ENCODE measurements at regions not wholly inside any gene's neighbourhood (a gene's known extent, or its start where the extent isn't known, plus 50 kb on each side); places are given as distances from the start of the nearest gene placed in this dataset.
"Not testable (repeated sequence)": the region's sequence is repeated elsewhere in the genome, so short reads cannot be mapped to it uniquely, and the experiment has no call there.

DNA sequence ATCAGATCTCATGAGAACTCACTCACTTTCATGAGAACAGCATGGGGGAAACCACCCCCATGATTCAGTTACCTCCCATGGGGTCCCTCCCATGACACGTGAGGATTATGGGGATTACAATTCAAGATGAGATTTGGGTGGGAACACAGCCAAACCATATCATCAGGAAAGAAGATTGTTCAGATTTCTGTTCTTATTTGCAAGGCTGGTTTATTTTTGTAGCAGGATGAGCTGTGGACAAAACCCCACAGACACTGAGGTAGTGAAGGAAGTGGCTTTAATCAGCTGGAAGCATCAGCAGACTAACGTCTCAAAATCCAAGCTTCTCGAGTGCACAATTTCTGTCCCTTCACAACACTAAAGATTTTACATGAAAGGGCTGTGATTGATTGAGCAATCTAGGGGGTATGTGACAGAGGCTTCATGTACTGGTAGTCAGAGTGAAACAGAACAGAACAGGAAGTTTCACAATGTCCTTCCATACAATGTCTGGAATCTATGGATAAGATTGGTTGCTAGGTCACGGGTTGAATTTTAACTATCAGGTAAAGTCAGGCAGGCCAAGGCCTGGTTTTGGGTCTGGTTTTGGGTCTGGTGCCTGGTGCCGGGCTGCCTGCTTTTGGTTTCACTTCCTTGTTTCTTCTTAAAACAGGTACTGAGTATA is 91.3 kb upstream of the ZNF366 start:
- Histone ChIP-seq H3K9me3 (ENCODE audit: control insufficient read depth in 2 of 2, low read length in 2 of 2) (peaks cover 0 to 5% of the 10 kb centered on the region in 2 donors), H3K9ac (ENCODE audit: low read length in 2 of 2) (no peak overlapping the region), H3K4me3 (ENCODE audit: low read length in 2 of 2) (no peak overlapping the region), H3K27ac (ENCODE audit: low read length) (no peak overlapping the region), H3K4me1 (ENCODE audit: control insufficient read depth, insufficient read depth, low read length) (peaks cover 5% of the 10 kb centered on the region), H3K27me3 (ENCODE audit: control insufficient read depth in 1 of 2, insufficient read depth in 2 of 2, low read length in 2 of 2) (no peaks in the 10 kb centered on the region), H3K36me3 (ENCODE audit: control insufficient read depth in 2 of 2, insufficient read depth in 2 of 2, low read length in 2 of 2) (no peaks in the 10 kb centered on the region)

DNA sequence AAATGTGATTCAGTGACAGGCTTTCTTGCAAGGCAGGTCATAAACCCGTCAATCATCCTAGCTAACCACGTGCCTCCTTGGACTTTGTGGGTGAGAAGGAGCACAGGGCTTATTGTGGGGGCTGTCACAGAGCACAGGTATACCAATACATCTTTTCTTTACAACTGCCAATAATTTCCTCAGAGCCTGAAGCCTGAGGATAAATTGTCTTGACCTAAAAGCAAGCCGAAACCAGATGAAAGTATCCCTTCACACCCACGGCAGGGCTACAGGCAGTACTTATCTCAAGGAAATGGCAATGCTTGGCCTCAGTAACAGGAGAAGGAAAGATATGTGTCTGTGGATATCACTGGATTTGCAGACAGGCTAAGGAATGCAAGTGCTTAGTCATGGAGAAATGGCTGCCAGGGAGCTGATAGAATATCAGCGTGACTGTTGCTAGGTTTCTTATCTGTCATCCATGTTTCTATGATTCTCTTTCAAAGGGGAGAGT is 90.3 kb upstream of the ZNF366 start:
- Histone ChIP-seq H3K4me1 (ENCODE audit: control insufficient read depth, insufficient read depth, low read length) (peaks cover 5% of the 10 kb centered on the region), H3K9ac (ENCODE audit: low read length in 2 of 2) (no peak overlapping the region), H3K27me3 (ENCODE audit: control insufficient read depth in 1 of 2, insufficient read depth in 2 of 2, low read length in 2 of 2) (no peaks in the 10 kb centered on the region), H3K9me3 (ENCODE audit: control insufficient read depth in 2 of 2, low read length in 2 of 2) (peaks cover 0 to 5% of the 10 kb centered on the region in 2 donors), H3K27ac (ENCODE audit: low read length) (no peak overlapping the region), H3K36me3 (ENCODE audit: control insufficient read depth in 2 of 2, insufficient read depth in 2 of 2, low read length in 2 of 2) (no peaks in the 10 kb centered on the region), H3K4me3 (ENCODE audit: low read length in 2 of 2) (no peak overlapping the region)

DNA sequence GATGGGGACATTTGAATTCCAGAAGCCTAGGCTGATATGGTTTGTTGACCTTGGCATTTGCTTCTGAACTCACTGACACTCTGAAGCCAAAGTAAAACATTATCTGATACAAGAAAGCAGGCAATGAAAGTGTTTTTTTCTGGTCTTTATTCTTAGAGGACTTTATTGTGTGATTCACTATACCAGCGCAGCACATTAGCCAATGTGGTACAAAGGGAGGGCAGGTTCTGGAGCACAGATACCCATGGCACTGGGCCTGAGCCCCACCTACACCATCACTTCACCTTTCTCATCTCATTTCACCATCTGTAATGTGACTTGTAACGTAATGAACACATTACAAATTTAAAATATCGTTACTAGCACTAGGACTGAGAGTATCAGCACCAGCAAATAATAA is 89.7 kb upstream of the ZNF366 start:
- Histone ChIP-seq H3K4me3 (ENCODE audit: low read length in 2 of 2) (no peak overlapping the region), H3K4me1 (ENCODE audit: control insufficient read depth, insufficient read depth, low read length) (peaks cover 5% of the 10 kb centered on the region), H3K27ac (ENCODE audit: low read length) (no peak overlapping the region)

DNA sequence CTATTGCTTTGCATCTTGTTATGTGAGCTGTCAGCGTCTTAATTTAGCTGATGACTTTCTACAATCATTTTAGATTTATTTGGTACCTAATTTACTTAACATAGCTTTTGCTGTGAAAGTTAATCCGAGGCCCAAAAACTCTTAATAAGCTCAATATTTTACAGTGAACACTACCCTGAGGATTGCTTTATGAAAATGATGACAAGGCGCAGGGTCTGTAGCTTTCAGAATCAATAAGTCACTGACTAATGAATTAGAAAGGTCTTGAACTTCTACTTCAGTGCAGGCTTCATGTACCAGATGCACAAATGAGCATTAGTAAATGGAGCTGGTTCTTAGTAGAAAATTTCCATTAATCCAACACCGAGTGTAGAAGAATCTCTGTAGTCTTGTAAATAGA is 81.4 kb upstream of the ZNF366 start:
- no peak overlapping the region for H3K9ac ChIP-seq (ENCODE audit: low read length in 2 of 2)
- no peaks in the 10 kb centered on the region for H3K27me3 ChIP-seq (ENCODE audit: control insufficient read depth in 1 of 2, insufficient read depth in 2 of 2, low read length in 2 of 2)
- H3K36me3 ChIP-seq (ENCODE audit: control insufficient read depth in 2 of 2, insufficient read depth in 2 of 2, low read length in 2 of 2): no peaks in the 10 kb centered on the region
- no peak overlapping the region for H3K4me3 ChIP-seq (ENCODE audit: low read length in 2 of 2)
- no peak overlapping the region for H3K27ac ChIP-seq (ENCODE audit: low read length)
- H3K9me3 ChIP-seq (ENCODE audit: control insufficient read depth in 2 of 2, low read length in 2 of 2): no peaks in the 10 kb centered on the region
- H3K4me1 ChIP-seq (ENCODE audit: control insufficient read depth, insufficient read depth, low read length): no peaks in the 10 kb centered on the region

More for the DNA sequence above, 89.7 kb upstream of the ZNF366 start:
- Histone ChIP-seq H3K9ac (ENCODE audit: low read length in 2 of 2) (no peak overlapping the region), H3K9me3 (ENCODE audit: control insufficient read depth in 2 of 2, low read length in 2 of 2) (peaks cover 0 to 5% of the 10 kb centered on the region in 2 donors), H3K27me3 (ENCODE audit: control insufficient read depth in 1 of 2, insufficient read depth in 2 of 2, low read length in 2 of 2) (no peaks in the 10 kb centered on the region), H3K36me3 (ENCODE audit: control insufficient read depth in 2 of 2, insufficient read depth in 2 of 2, low read length in 2 of 2) (no peaks in the 10 kb centered on the region)

DNA sequence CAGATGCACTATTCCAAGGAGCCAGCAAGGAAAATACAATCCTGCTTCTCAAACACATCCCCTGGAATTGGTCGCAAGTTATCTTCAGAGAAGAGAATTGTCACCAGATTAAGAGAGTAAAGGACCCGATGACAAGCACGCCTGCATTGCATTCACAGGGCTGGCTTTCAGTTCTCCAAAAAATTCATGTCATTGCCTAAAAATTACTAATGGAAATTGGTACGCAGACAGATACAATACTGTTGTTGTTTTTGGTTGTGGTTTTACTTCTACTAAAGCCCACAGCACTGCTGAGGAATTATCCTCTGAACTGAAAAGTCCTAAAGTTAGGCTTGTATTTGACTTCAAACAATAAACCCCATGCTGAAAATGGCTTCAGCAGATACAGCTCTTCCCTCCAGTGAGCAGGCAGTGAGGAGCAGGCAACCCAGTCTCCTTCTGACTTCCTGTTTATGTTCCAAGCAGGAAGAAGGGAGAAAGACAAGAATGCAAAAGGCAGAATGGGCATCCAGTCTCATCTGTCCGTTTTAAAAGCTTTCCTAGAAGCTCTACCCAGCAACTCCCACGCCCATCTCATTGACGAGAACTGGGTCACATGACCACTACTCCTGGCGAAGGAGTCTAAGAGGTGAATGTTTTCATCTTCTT is 80.6 kb upstream of the ZNF366 start:
- no peak overlapping the region for H3K4me3 ChIP-seq (ENCODE audit: low read length in 2 of 2)
- H3K4me1 ChIP-seq (ENCODE audit: control insufficient read depth, insufficient read depth, low read length): no peaks in the 10 kb centered on the region
- no peak overlapping the region for H3K9ac ChIP-seq (ENCODE audit: low read length in 2 of 2)
- H3K27ac ChIP-seq (ENCODE audit: low read length): no peak overlapping the region
- no peaks in the 10 kb centered on the region for H3K9me3 ChIP-seq (ENCODE audit: control insufficient read depth in 2 of 2, low read length in 2 of 2)
- no peaks in the 10 kb centered on the region for H3K36me3 ChIP-seq (ENCODE audit: control insufficient read depth in 2 of 2, insufficient read depth in 2 of 2, low read length in 2 of 2)
- H3K27me3 ChIP-seq (ENCODE audit: control insufficient read depth in 1 of 2, insufficient read depth in 2 of 2, low read length in 2 of 2): no peaks in the 10 kb centered on the region

DNA sequence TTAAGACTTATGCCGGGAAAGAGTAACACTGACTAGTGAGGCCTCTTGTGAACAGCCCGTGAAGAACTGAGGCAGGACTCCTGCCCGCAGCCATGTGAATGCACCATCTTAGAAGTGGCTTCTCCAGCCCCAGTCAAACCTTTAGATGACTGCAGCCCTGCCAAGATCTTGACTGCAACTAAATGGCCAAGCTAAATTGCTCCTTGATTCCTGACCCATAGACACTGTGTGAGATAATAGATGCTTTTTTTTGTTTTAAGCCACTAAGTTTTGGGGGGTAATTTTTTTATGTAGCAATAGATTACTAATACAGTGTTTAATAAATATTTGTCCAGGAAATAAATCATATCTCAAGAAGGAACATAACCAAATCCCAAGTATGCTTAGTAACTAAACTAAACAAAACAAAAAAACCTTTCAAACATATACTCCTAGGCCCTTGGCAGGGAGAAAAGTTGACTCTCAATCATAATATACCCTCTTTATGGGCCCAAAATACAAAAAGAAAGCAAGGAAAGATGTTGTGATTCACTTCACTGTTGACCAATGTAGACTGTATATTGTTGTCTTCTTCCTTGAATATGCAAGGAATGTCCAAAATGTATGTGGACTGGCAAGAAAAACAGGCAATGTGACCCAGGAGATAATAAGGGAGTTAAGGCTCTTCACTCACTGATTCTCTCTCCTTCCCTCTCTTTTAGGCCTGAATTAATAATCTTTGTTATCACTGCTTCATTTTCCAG is 79.7 kb upstream of the ZNF366 start:
- Histone ChIP-seq H3K27ac (ENCODE audit: low read length) (no peak overlapping the region), H3K9me3 (ENCODE audit: control insufficient read depth in 2 of 2, low read length in 2 of 2) (no peaks in the 10 kb centered on the region), H3K27me3 (ENCODE audit: control insufficient read depth in 1 of 2, insufficient read depth in 2 of 2, low read length in 2 of 2) (no peaks in the 10 kb centered on the region), H3K4me1 (ENCODE audit: control insufficient read depth, insufficient read depth, low read length) (no peaks in the 10 kb centered on the region), H3K36me3 (ENCODE audit: control insufficient read depth in 2 of 2, insufficient read depth in 2 of 2, low read length in 2 of 2) (no peaks in the 10 kb centered on the region), H3K9ac (ENCODE audit: low read length in 2 of 2) (no peak overlapping the region), H3K4me3 (ENCODE audit: low read length in 2 of 2) (no peak overlapping the region)

DNA sequence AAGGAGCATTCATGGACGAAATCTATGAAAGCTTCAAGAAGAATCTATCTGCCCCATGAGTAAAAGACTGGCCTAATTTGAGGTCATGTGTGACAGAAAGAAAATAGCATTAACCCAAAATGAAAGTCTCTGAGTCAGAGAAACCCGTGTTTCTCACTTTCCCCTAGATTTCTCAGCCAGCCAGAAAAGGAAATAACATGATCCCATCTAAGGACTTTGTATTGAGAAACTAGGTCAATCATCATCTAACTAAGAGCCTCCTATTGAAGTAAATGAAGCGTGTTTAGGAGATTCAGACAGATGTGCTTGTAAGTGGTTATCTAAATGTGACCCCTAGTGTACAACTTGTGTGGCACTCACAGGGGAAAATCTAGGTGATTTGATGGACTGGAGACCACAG is 77.3 kb upstream of the ZNF366 start:
- Histone ChIP-seq H3K4me1 (ENCODE audit: control insufficient read depth, insufficient read depth, low read length) (no peaks in the 10 kb centered on the region), H3K9ac (ENCODE audit: low read length in 2 of 2) (no peak overlapping the region), H3K4me3 (ENCODE audit: low read length in 2 of 2) (no peak overlapping the region), H3K27me3 (ENCODE audit: control insufficient read depth in 1 of 2, insufficient read depth in 2 of 2, low read length in 2 of 2) (no peaks in the 10 kb centered on the region), H3K36me3 (ENCODE audit: control insufficient read depth in 2 of 2, insufficient read depth in 2 of 2, low read length in 2 of 2) (no peaks in the 10 kb centered on the region), H3K9me3 (ENCODE audit: control insufficient read depth in 2 of 2, low read length in 2 of 2) (no peaks in the 10 kb centered on the region), H3K27ac (ENCODE audit: low read length) (no peak overlapping the region)

DNA sequence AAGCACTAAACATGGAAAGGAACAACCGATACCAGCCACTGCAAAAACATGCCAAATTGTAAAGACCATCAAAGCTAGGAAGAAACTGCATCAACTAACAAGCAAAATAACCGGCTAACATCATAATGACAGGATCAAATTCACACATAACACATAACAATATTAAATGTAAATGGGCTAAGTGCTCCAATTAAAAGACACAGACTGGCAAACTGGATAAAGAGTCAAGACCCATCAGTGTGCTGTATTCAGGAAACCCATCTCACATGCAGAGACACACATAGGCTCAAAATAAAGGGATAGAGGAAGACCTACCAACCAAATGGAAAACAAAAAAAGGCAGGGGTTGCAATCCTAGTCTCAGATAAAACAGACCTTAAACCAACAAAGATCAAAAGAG is 72.1 kb upstream of the ZNF366 start:
- H3K4me1 ChIP-seq (ENCODE audit: control insufficient read depth, insufficient read depth, low read length); H3K27ac ChIP-seq (ENCODE audit: low read length); H3K36me3 ChIP-seq (ENCODE audit: control insufficient read depth in 2 of 2, insufficient read depth in 2 of 2, low read length in 2 of 2); H3K9ac ChIP-seq (ENCODE audit: low read length in 2 of 2); H3K27me3 ChIP-seq (ENCODE audit: control insufficient read depth in 1 of 2, insufficient read depth in 2 of 2, low read length in 2 of 2); H3K9me3 ChIP-seq (ENCODE audit: control insufficient read depth in 2 of 2, low read length in 2 of 2); H3K4me3 ChIP-seq (ENCODE audit: low read length in 2 of 2): not testable (repeated sequence)

DNA sequence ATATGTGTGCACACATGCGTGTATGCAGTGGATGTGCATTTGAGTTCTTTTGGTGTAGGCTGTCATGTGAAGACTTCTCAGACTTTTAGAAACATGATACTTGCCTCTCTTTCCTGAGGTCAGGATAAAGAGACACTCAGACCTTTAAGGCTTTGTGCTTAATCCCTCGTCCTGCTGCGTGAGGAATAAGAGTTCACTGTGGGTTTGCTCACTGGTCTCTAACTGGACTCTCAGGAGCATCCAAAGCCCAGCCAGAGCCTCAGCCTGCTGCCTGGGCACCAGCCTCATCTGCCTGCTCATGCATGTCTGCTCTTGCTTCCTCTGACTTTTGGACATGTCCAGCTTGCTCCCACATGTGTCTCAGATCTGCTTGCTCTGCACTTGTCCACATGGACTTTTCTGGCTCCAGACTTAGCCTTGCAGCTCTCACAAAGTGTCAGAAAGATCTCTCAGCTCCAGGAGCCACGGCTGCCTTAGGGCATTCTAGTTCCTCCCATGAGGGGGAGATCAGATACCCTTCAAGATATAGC is 65.1 kb upstream of the ZNF366 start:
- H3K27me3 ChIP-seq (ENCODE audit: control insufficient read depth in 1 of 2, insufficient read depth in 2 of 2, low read length in 2 of 2): no peaks in the 10 kb centered on the region
- H3K36me3 ChIP-seq (ENCODE audit: control insufficient read depth in 2 of 2, insufficient read depth in 2 of 2, low read length in 2 of 2): no peaks in the 10 kb centered on the region
- no peak overlapping the region for H3K4me3 ChIP-seq (ENCODE audit: low read length in 2 of 2)
- no peaks in the 10 kb centered on the region for H3K4me1 ChIP-seq (ENCODE audit: control insufficient read depth, insufficient read depth, low read length)
- no peak overlapping the region for H3K27ac ChIP-seq (ENCODE audit: low read length)
- no peaks in the 10 kb centered on the region for H3K9me3 ChIP-seq (ENCODE audit: control insufficient read depth in 2 of 2, low read length in 2 of 2)
- H3K9ac ChIP-seq (ENCODE audit: low read length in 2 of 2): no peak overlapping the region

DNA sequence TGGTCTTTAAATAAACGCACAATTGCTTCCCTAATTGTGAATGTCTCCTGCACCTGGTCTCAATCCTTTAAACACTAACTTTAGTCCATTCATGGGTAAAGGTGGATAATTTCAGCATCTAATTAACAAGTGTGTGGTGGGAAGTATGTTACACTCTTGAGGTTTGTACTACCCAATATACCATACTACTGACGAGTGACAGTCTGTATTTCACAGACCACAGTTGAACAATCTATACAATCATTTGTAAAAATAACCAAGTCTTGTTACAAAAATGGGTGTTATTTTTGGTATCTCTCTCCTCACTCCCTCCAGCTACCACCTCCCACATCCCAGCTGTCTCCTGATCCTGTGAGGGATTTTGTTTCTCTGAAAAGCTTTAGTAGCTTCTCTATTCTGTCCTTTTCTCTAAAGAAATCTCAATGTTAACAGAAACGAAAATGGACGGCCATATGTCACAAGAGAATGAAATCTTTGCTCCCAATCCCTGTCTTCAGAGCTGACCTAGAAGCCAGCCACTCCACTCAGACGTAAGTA is 62.3 kb upstream of the ZNF366 start:
- Histone ChIP-seq H3K27ac (ENCODE audit: low read length) (no peak overlapping the region), H3K36me3 (ENCODE audit: control insufficient read depth in 2 of 2, insufficient read depth in 2 of 2, low read length in 2 of 2) (no peaks in the 10 kb centered on the region), H3K4me3 (ENCODE audit: low read length in 2 of 2) (no peak overlapping the region), H3K27me3 (ENCODE audit: control insufficient read depth in 1 of 2, insufficient read depth in 2 of 2, low read length in 2 of 2) (no peaks in the 10 kb centered on the region), H3K9me3 (ENCODE audit: control insufficient read depth in 2 of 2, low read length in 2 of 2) (no peaks in the 10 kb centered on the region), H3K9ac (ENCODE audit: low read length in 2 of 2) (no peak overlapping the region), H3K4me1 (ENCODE audit: control insufficient read depth, insufficient read depth, low read length) (no peaks in the 10 kb centered on the region)

Data from stomach smooth muscle (tissue), 2 donors.